H1 (cell line): ENCODE measurements at regions not wholly inside any gene's neighbourhood (a gene's known extent, or its start where the extent isn't known, plus 50 kb on each side); places are given as distances from the start of the nearest gene placed in this dataset.

Experiments
- CTCF ChIA-PET: fragments of 300-600 bp; sonication (Branson Sonifier 250); formaldehyde crosslinking; loops from one replicate; lab custom pipeline; 2021; ENCODE audit not compliant: partially characterized antibody; lab: Charles Lee
- POLR2A ChIA-PET: fragments of 300-600 bp; sonication (Branson Sonifier 250); formaldehyde crosslinking; loops from one replicate; lab custom pipeline; 2021; ENCODE audit warnings: inconsistent platforms; ENCODE audit not compliant: partially characterized antibody; lab: Charles Lee
- DNase-seq, 2 experiments: peaks; one replicate each; pipeline versions ENCODE4 v3.0.0 to v3.0.0-alpha.2; 2010 to 2022; ENCODE audit warnings: low spot score in 2 of 2, low read depth in 1 of 2, mixed read lengths in 1 of 2
- FAIRE-seq: peaks from 2 replicates; lab custom pipeline; 2011; peaks lifted over from hg19 to GRCh38; lab: Jason Lieb, UNC
- H2AFZ ChIP-seq: 2 replicates; pipeline ENCODE4 v1.8.1; 2012; ENCODE audit warnings: low read length, inconsistent platforms
- H2AK5ac ChIP-seq: 2 replicates; pipeline ENCODE4 v1.6.1; 2013; ENCODE audit warnings: low read depth, low read length
- H2BK120ac ChIP-seq: replicated peaks from 2 replicates; pipeline ENCODE3; 2013; ENCODE audit warnings: low read depth, low read length, inconsistent platforms
- H2BK12ac ChIP-seq: 2 replicates; pipeline ENCODE4 v1.6.1; 2013; ENCODE audit warnings: low read depth, low read length
- H2BK15ac ChIP-seq: 2 replicates; pipeline ENCODE4 v1.6.1; 2013; ENCODE audit warnings: low read length
- H2BK20ac ChIP-seq: 2 replicates; pipeline ENCODE4 v1.6.1; 2013; ENCODE audit warnings: low read length
- H2BK5ac ChIP-seq: 2 replicates; pipeline ENCODE4 v1.6.1; 2013; ENCODE audit warnings: low read depth, low read length
- H3K14ac ChIP-seq: 2 replicates; pipeline ENCODE4 v1.6.1; 2013; ENCODE audit warnings: inconsistent platforms; ENCODE audit not compliant: insufficient read length
- H3K18ac ChIP-seq: 2 replicates; pipeline ENCODE4 v1.6.1; 2013; ENCODE audit warnings: low read length; ENCODE audit errors: extremely low read depth
- H3K23ac ChIP-seq: 2 replicates; pipeline ENCODE4 v1.6.1; 2013; ENCODE audit warnings: inconsistent platforms; ENCODE audit not compliant: insufficient read length
- H3K23me2 ChIP-seq: 2 replicates; pipeline ENCODE4 v1.6.1; 2013; ENCODE audit warnings: low read depth, low read length
- H3K27ac ChIP-seq: 2 replicates; pipeline ENCODE4 v1.6.1; 2011; ENCODE audit warnings: low read depth, low read length, inconsistent platforms
- H3K27me3 ChIP-seq, 4 experiments: replicated peaks in 1 of 4; 1 replicate in 1 of 4; 2 replicates in 3 of 4; pipeline versions ENCODE4 v1.6.1 to v1.8.1; 2011 to 2013; ENCODE audit warnings: low read length in 3 of 4, mild to moderate bottlenecking in 3 of 4, inconsistent platforms in 2 of 4, mixed read lengths in 2 of 4, moderate library complexity in 1 of 4; ENCODE audit not compliant: control insufficient read depth in 3 of 4, insufficient read depth in 3 of 4; ENCODE audit errors: extremely low read depth in 1 of 4
- H3K36me3 ChIP-seq, 4 experiments: 2 replicates each; pipeline versions ENCODE4 v1.6.1 to v1.8.1; 2011 to 2013; ENCODE audit warnings: mild to moderate bottlenecking in 4 of 4, low read length in 3 of 4, moderate library complexity in 2 of 4, control low read depth in 1 of 4, inconsistent platforms in 1 of 4; ENCODE audit not compliant: insufficient read depth in 4 of 4, control insufficient read depth in 2 of 4
- H3K4ac ChIP-seq: replicated peaks from 2 replicates; pipeline ENCODE3; 2013; ENCODE audit warnings: low read length, low read depth, mixed read lengths, inconsistent platforms; ENCODE audit not compliant: insufficient read length
- H3K4me1 ChIP-seq, 4 experiments: replicated peaks in 1 of 4; 1 replicate in 1 of 4; 2 replicates in 3 of 4; pipeline versions ENCODE4 v1.6.1 to v1.8.1; 2011 to 2013; ENCODE audit warnings: low read length in 3 of 4, inconsistent platforms in 2 of 4, mixed read lengths in 1 of 4; ENCODE audit not compliant: insufficient read depth in 4 of 4, control insufficient read depth in 3 of 4
- H3K4me2 ChIP-seq, 2 experiments: 2 replicates each; pipeline versions ENCODE4 v1.6.1 to v1.8.1; 2011 to 2013; ENCODE audit warnings: low read depth in 2 of 2, low read length in 2 of 2, control low read depth in 1 of 2, inconsistent platforms in 1 of 2, mild to moderate bottlenecking in 1 of 2; ENCODE audit not compliant: insufficient read depth in 1 of 2
- H3K4me3 ChIP-seq, 4 experiments: fragments of 200-600, 300-600 bp in 1 of 4; sonication (generic), shearing (Covaris generic), sonication (Bioruptor Twin) in 1 of 4; 2 replicates each; pipeline versions ENCODE4 v1.5.1 to v1.8.1; 2011 to 2016; ENCODE audit warnings: low read length in 4 of 4, low read depth in 3 of 4, control low read depth in 2 of 4, inconsistent platforms in 2 of 4, mild to moderate bottlenecking in 2 of 4, mixed read lengths in 1 of 4, moderate library complexity in 1 of 4; ENCODE audit not compliant: insufficient read depth in 2 of 4; ENCODE audit errors: extremely low read depth in 1 of 4
- H3K56ac ChIP-seq: replicated peaks from 2 replicates; pipeline ENCODE3; 2013; ENCODE audit warnings: low read depth, mild to moderate bottlenecking, mixed read lengths, low read length, inconsistent platforms; ENCODE audit not compliant: insufficient read length
- H3K79me1 ChIP-seq: 2 replicates; pipeline ENCODE4 v1.6.1; 2013; ENCODE audit warnings: low read depth, low read length, control low read depth
- H3K79me2 ChIP-seq, 2 experiments: 2 replicates each; pipeline versions ENCODE4 v1.6.1 to v1.8.1; 2012 to 2013; ENCODE audit warnings: low read length in 2 of 2, mild to moderate bottlenecking in 2 of 2, inconsistent platforms in 1 of 2; ENCODE audit not compliant: insufficient read depth in 2 of 2, control insufficient read depth in 1 of 2
- H3K9ac ChIP-seq, 4 experiments: replicated peaks in 1 of 4; 1 replicate in 1 of 4; 2 replicates in 3 of 4; pipeline versions ENCODE4 v1.6.1 to v1.8.1; 2011 to 2013; ENCODE audit warnings: low read depth in 3 of 4, low read length in 3 of 4, control low read depth in 2 of 4, mild to moderate bottlenecking in 2 of 4, moderate library complexity in 2 of 4, inconsistent platforms in 1 of 4; ENCODE audit errors: extremely low read depth in 1 of 4
- H3K9me3 ChIP-seq, 2 experiments: 2 replicates each; pipeline versions ENCODE4 v1.6.1 to v1.8.1; 2012 to 2013; ENCODE audit warnings: mild to moderate bottlenecking in 2 of 2, moderate library complexity in 2 of 2, control low read depth in 1 of 2, inconsistent platforms in 1 of 2, low read depth in 1 of 2, low read length in 1 of 2, mixed read lengths in 1 of 2; ENCODE audit not compliant: insufficient read depth in 2 of 2
- H4K20me1 ChIP-seq, 2 experiments: replicated peaks in 1 of 2; 2 replicates each; pipeline versions ENCODE3 to v1.8.1; 2011 to 2013; ENCODE audit warnings: inconsistent platforms in 2 of 2, low read length in 2 of 2, mild to moderate bottlenecking in 1 of 2; ENCODE audit not compliant: insufficient read depth in 2 of 2, control insufficient read depth in 1 of 2
- H4K5ac ChIP-seq: 2 replicates; pipeline ENCODE4 v1.6.1; 2013; ENCODE audit warnings: low read length, low read depth, mixed read lengths, inconsistent platforms; ENCODE audit not compliant: insufficient read length
- H4K8ac ChIP-seq: 2 replicates; pipeline ENCODE4 v1.8.0; 2013; ENCODE audit warnings: mild to moderate bottlenecking, moderate library complexity, low read length, inconsistent platforms; ENCODE audit not compliant: insufficient read depth; ENCODE audit errors: extremely low read depth
- H4K91ac ChIP-seq: replicated peaks from 2 replicates; pipeline ENCODE3; 2013; ENCODE audit warnings: low read length, mixed read lengths, inconsistent platforms; ENCODE audit not compliant: insufficient read length
- ATF3 ChIP-seq: IDR thresholded peaks from 2 replicates; pipeline ENCODE4 v1.6.1; 2011; ENCODE audit warnings: low read depth, mild to moderate bottlenecking, low read length; ENCODE audit not compliant: insufficient read depth
- BCL11A ChIP-seq, 2 experiments: IDR thresholded peaks; one replicate each; pipeline ENCODE4 v1.6.1; 2011; ENCODE audit warnings: low read depth in 2 of 2, low read length in 2 of 2, mild to moderate bottlenecking in 2 of 2
- CBX8 ChIP-seq: fragments of 300-800, 300-1000 bp; sonication (generic); IDR thresholded peaks from 2 replicates; pipeline ENCODE4 v1.7.1; 2016; ENCODE audit warnings: low read depth, low read length, borderline replicate concordance
- CREB1 ChIP-seq: IDR thresholded peaks from 2 replicates; pipeline ENCODE4 v1.6.1; 2012; ENCODE audit warnings: inconsistent platforms
- GABPA ChIP-seq: IDR thresholded peaks from 2 replicates; pipeline ENCODE4 v1.6.1; 2011; ENCODE audit warnings: mild to moderate bottlenecking, low read length, moderate library complexity, borderline replicate concordance; ENCODE audit not compliant: insufficient read depth
- HDAC6 ChIP-seq: IDR thresholded peaks from one replicate; pipeline ENCODE4 v1.7.1; 2012; ENCODE audit warnings: low read depth, mild to moderate bottlenecking, inconsistent platforms, low read length, moderate library complexity
- KDM4A ChIP-seq: IDR thresholded peaks from one replicate; pipeline ENCODE4 v1.7.1; 2012; ENCODE audit warnings: low read depth, mild to moderate bottlenecking, moderate library complexity, low read length, inconsistent platforms; ENCODE audit not compliant: severe bottlenecking
- KDM5A ChIP-seq: fragments of 200-600 bp; IDR thresholded peaks from 2 replicates; pipeline ENCODE4 v1.7.1; 2012; ENCODE audit warnings: mild to moderate bottlenecking, low read length, inconsistent platforms, mixed read lengths
- POLR2AphosphoS5 ChIP-seq: IDR thresholded peaks from 2 replicates; pipeline ENCODE4 v1.6.1; 2011; ENCODE audit warnings: low read depth, low read length
- RXRA ChIP-seq: IDR thresholded peaks from 2 replicates; pipeline ENCODE4 v1.6.1; 2011; ENCODE audit warnings: low read depth, mild to moderate bottlenecking, low read length, moderate library complexity; ENCODE audit not compliant: insufficient read depth
- TEAD4 ChIP-seq: IDR thresholded peaks from 2 replicates; pipeline ENCODE4 v1.6.1; 2012; ENCODE audit warnings: low read depth, low read length, inconsistent platforms, mixed read lengths
- WGBS, 2 experiments: shearing (Covaris generic) in 1 of 2; methylation state at CpG; one replicate each; pipeline versions ENCODE4 v1.1.6 to v1.1.7; 2013 to 2015; ENCODE audit warnings: low lambda C conversion rate in 2 of 2, mixed read lengths in 2 of 2, inconsistent platforms in 1 of 2, low coverage in 1 of 2, missing lambda C conversion rate in 1 of 2; ENCODE audit not compliant: insufficient replicate concordance in 2 of 2, insufficient coverage in 1 of 2, insufficient read length in 1 of 2; ENCODE audit errors: extremely low coverage in 1 of 2, missing lambda C conversion rate in 1 of 2; 5-methylcytosine and 5-hydroxymethylcytosine counted together

DNA sequence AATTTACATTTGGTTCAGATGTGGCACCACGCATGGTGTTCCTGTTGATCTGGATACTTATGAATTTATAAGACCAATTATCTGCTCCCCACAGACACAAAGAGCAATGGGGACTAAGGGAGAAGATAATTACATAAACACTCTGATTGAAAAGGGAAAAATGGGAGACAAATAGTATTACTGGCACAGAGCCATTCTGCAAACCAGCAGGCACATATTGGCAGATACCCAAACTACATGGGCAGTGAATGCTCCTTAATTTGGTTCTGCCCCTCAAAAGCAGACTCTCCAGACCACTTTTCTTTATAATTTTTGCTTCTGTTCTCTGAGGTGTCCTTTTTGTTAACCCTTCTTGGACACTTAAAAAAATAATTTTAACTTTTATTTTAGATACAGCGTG is 1674.2 kb downstream of the PCDH9 start:
- FAIRE-seq = no peak
- H3K14ac ChIP-seq = no peak overlapping the region
- H2BK12ac ChIP-seq = no peak overlapping the region
- H2AK5ac ChIP-seq = no peak overlapping the region
- CTCF ChIA-PET = no interaction called here
- no peak overlapping the region for H3K56ac ChIP-seq
- no peaks in the 10 kb centered on the region for H3K79me1 ChIP-seq
- no peak for DNase-seq
- no peak overlapping the region for H3K18ac ChIP-seq
- H2BK20ac ChIP-seq = no peak overlapping the region
- no peaks in the 10 kb centered on the region for H3K79me2 ChIP-seq
- no peak overlapping the region for H4K91ac ChIP-seq
- TF ChIP-seq KDM5A = no peak
- no peak for TF ChIP-seq POLR2AphosphoS5
- no peak for TF ChIP-seq KDM4A
- TF ChIP-seq ATF3 = no peak
- no peak for TF ChIP-seq RXRA
- TF ChIP-seq HDAC6 = no peak
- TF ChIP-seq TEAD4 = no peak
- no peak for TF ChIP-seq CBX8
- no peak for TF ChIP-seq CREB1
- no peak for TF ChIP-seq BCL11A (IDR thresholded peaks at IDR 0.05; ENCODE audit: low read depth in 2 of 2, low read length in 2 of 2)
- no peak for TF ChIP-seq GABPA
- TF ChIP-seq, all 59 proteins: peak for 0
- Histone ChIP-seq H3K9me3 (peaks cover 0 to 6% of the 10 kb centered on the region in 2 experiments; a peak in 1 of 4 replicates), H3K4me2 (no peak overlapping the region), H2BK5ac (no peak overlapping the region), H3K23ac (no peak overlapping the region), H3K4me3 (no peak overlapping the region), H3K4me1 (no peaks in the 10 kb centered on the region), H2BK15ac (no peak overlapping the region), H2AFZ (no peak overlapping the region), H3K27ac (no peak overlapping the region), H3K9ac (no peak overlapping the region), H2BK120ac (no peak overlapping the region), H3K36me3 (no peaks in the 10 kb centered on the region), H3K27me3 (no peaks in the 10 kb centered on the region), H4K8ac (no peak overlapping the region), H4K5ac (no peak overlapping the region), H4K20me1 (no peaks in the 10 kb centered on the region), H3K23me2 (no peaks in the 10 kb centered on the region), H3K4ac (no peak overlapping the region)
- 85% methylated on average over 2 of the region's 2 CpGs; no CpG with 5 or more reads in 1 of the 2 experiments for WGBS, 2 experiments
- POLR2A ChIA-PET = no interaction called here
